ENCODE measurements at regions not wholly inside any gene's neighbourhood (a gene's known extent, or its start where the extent isn't known, plus 50 kb on each side); places are given as distances from the start of the nearest gene placed in this dataset.
"Not testable (repeated sequence)": the region's sequence is repeated elsewhere in the genome, so short reads cannot be mapped to it uniquely, and the experiment has no call there.

GRCh38 chr6:147651-148050 lies 144.6 kb upstream of the DUSP22 start:
- not testable (repeated sequence) for DNase-seq

- DNase-seq: peak; percentile 29
Observed at GRCh38 chr6:148051-148984, 144.0 kb upstream of the DUSP22 start.

- DNase-seq: not testable (repeated sequence)
Observed at GRCh38 chr6:150147-150546, 142.1 kb upstream of the DUSP22 start.

- DNase-seq: peak; percentile 44
Observed at GRCh38 chr6:152436-152835, 139.9 kb upstream of the DUSP22 start.

- DNase-seq: not testable (repeated sequence)
Observed at GRCh38 chr6:153026-153425, 139.3 kb upstream of the DUSP22 start.

- DNase-seq: peak; percentile 7
Observed at GRCh38 chr6:153867-154266, 138.4 kb upstream of the DUSP22 start.

DNA sequence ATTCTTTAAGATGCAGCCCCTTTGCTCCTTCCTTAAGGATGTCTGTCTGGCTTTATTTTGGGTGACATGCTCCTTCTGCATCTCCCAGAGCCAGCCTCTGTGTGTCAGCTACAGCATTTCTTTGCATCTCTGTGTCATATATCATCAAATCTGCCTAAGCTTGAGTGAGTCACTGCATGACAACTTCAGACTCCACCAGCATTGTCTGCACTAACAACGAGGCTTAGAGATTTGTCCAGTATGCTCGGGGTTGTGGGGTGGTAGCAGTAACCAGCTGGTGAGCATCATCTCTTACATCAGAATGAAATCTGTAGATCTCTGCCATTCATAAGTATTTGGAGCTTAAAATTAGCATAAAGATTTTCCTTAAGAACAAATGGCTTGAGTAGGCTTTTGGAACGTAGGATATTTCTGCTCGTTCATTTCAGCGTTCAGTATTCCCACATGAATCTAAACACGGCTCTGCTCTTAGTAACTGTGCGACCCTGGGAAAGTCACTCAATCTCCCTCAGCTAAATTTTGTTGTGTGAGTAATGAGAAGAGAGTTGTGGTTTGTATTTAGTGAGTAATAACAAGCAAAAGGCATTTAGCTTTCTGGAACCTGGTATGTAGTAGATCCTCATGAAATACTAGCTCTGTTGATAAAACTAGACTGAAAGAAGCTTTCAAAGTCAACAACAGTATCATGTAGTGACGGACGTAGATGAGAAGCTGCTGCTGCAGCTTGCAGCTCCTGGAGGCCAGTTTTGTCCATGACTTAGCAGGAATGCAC lies 137.8 kb upstream of the DUSP22 start:
- DNase-seq: peak; percentile 77

GRCh38 chr6:156010-156409 lies 136.3 kb upstream of the DUSP22 start:
- DNase-seq: no peak

GRCh38 chr6:156441-157140 lies 135.7 kb upstream of the DUSP22 start:
- peak; percentile 45 for DNase-seq

DNA sequence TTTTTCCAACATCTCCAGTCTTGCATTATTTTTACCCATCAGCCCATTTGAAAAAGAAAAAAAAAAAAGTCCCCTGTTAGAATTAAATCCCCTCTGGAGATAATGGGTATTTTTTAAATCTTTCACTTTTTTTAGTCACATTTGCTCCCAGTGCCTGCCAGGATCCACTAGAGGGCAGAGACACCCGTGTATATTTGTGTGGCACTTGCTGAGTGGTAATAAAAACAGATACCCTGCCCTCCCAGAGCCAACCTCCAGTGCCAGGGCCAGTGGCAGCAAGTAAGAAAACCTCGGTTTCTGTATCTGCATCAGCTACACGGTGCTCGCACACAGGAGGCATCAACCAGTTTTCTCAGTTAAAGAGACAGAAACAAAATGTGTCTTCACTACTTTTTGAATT lies 135.1 kb upstream of the DUSP22 start:
- not testable (repeated sequence) for DNase-seq

GRCh38 chr6:161657-162056 lies 130.6 kb upstream of the DUSP22 start:
- DNase-seq: not testable (repeated sequence)

DNA sequence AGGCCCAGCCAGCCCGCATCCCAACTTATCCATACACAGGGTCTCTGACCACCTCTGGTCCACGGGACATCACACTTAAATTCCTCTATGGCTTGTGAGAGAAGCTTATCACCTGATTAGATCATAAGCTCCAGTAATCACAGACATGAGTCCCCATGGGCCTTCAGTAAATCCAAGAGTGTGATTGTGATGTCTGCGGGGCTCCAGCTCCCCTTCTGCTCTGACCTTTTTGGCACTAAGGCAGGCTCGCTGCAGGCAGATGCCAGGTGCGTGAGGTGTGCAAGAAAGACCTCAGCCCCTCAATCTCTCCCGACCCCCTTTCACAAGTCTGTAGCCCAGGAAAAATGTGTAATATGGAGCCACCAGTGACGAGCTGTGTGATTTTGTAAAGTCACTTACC lies 127.6 kb upstream of the DUSP22 start:
- no peak for DNase-seq

DNA sequence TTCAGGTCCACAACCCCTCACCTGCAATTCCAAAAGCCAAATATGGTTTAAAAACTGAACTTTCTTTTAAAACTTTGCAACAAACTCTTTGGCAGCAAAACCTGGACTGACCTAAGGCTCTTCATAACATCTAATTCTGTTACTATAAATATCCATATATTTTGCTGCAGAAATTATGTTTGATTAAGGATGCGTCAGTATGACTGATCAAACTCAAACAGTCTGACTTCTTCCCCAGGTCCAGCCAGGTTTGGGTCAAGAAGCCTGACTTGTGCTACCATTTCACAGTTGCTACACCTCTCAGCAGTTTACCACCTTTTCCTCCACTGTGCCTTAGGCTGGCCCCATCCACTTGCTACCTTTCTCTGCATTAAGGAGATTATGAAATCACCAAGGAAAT lies 127.0 kb upstream of the DUSP22 start:
- DNase-seq: no peak

DNA sequence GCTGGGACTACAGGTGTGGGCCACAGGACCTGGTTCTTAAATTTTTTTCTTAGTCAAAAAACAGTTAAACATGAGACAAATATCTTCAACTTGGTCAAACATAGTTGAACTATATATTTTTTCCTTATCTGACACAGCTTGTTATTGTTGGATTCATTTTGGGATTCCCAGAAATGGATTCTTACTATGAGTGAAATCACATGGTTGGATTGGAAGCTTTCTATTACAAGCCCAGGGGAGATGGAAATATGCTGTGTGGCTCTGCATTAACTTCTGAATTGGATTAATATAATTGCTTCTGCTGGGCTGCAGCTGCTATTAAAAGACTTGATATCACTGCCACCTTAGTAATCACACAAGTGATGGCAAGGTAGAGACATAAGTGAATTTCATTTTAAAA lies 126.4 kb upstream of the DUSP22 start:
- no peak for DNase-seq

- peak; percentile 47 for DNase-seq
Observed at GRCh38 chr6:168865-169455, 123.3 kb upstream of the DUSP22 start.

- DNase-seq: no peak
Observed at GRCh38 chr6:174036-174435, 118.3 kb upstream of the DUSP22 start.

DNA sequence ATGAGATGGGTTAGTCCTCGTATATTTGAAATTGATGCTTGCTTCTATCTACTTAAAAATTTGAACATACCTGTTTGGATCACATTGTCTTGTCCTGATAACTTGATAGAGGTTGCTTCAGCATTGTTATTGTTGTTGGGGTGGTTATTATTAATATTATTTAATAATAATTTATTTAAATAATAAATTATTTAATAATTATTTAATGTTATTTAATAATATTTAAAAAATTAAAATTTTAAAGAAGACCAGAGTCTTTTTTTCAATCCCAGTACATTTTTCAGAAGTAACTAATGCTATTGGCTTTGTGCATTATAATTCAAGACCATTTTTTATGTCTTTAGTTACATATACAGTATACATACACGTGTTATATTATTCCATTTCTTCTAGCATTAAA lies 116.6 kb upstream of the DUSP22 start:
- DNase-seq: no peak

DNA sequence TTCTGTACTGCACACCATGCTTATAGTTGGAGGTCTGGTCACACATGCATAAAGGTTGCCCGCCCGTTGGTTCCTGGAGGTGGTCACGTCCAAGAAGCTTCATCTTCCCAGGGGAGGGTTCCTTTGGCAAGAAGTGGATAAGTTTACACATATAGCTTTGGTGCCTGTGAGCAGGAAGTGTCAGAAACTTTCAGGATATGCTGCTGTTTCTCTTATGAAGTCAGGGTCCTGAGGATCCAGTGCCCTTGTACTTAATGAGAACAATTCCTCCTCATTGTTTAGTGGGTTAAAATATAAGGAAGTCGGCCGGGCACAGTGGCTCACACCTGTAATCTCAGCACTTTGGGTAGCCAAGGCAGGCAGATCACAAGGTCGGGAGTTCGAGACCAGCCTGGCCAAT lies 115.5 kb upstream of the DUSP22 start:
- DNase-seq: no peak

DNA sequence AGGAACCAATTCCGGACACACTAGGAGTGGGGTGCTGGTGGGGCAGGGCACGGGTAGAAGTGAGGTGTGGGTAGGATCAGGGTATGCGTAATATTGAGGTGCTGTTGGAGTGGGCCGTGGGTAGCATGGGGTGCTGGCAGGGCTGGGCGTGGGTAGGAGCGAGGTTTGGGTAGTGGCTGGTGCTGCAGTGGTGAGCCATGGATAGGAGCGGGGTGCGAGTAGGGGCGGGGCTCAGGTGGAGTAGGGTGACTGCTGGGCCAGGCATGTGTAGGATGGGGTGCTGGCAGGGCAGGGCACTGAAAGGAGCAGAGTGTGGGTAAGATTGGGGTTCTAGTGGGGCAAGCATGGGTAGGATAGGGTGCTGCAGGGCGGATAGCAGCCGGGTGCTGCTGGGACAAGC lies 114.2 kb upstream of the DUSP22 start:
- no peak for DNase-seq

GRCh38 chr6:178929-179328 lies 113.4 kb upstream of the DUSP22 start:
- DNase-seq: not testable (repeated sequence)

- DNase-seq: no peak
Observed at GRCh38 chr6:179340-179950, 112.8 kb upstream of the DUSP22 start.

DNA sequence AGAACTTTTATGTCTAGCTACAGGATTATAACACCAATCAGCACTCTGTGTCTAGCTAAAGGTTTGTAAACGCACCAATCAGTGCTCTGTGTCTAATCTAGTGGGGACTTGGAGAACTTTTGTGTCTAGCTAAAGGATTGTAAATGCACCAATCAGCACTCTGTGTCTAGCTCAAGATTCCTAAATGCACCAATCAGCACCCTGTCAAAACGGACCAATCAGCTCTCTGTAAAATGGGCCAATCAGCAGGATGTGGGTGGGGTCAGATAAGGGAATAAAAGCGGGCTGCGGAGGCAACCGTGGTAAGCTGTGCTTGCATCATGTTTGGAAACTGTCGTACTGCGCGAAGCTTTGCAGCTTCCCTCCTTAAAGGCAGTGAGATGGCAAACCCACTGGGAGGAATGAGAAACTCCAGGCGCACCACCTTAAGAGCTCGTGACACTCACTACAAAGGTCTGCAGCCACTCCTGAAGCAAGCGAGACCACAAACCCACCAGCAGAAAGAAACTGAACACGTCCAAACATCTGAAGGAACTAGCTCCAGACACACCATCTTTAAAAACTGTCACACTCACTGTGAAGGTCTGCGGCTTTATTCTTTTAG lies 112.1 kb upstream of the DUSP22 start:
- not testable (repeated sequence) for DNase-seq
